Loucy (cell line): ENCODE measurements at regions not wholly inside any gene's neighbourhood (a gene's known extent, or its start where the extent isn't known, plus 50 kb on each side); places are given as distances from the start of the nearest gene placed in this dataset.

Experiments used
- H2AFZ ChIP-seq: fragments of 200-600 bp; sonication (generic); 2 replicates; pipeline ENCODE4 v1.6.0; 2016; ENCODE audit warnings: antibody characterized with exemption, mild to moderate bottlenecking, low read length, moderate library complexity
- H3F3A ChIP-seq: fragments of 200-600 bp; 2 replicates; pipeline ENCODE4 v1.6.0; 2016; ENCODE audit warnings: antibody characterized with exemption, low read depth, mild to moderate bottlenecking
- H3K27me3 ChIP-seq: fragments of 200-600 bp; sonication (generic); 2 replicates; pipeline ENCODE4 v1.6.1; 2014; ENCODE audit warnings: low read length, mild to moderate bottlenecking; ENCODE audit not compliant: insufficient read depth, poor library complexity, severe bottlenecking
- H3K36me3 ChIP-seq: fragments of 200-600 bp; sonication (generic); 2 replicates; pipeline ENCODE4 v1.6.1; 2016; ENCODE audit warnings: low read length; ENCODE audit not compliant: insufficient read depth
- H3K4me1 ChIP-seq: fragments of 200-600 bp; sonication (generic); 2 replicates; pipeline ENCODE4 v1.5.1; 2014; ENCODE audit warnings: low read length, mild to moderate bottlenecking; ENCODE audit not compliant: insufficient read depth, poor library complexity, severe bottlenecking
- H3K4me2 ChIP-seq: fragments of 200-600 bp; sonication (generic); 2 replicates; pipeline ENCODE4 v1.6.0; 2014; ENCODE audit warnings: antibody characterized with exemption, low read length, low read depth, mild to moderate bottlenecking; ENCODE audit not compliant: poor library complexity, severe bottlenecking
- H3K4me3 ChIP-seq: fragments of 200-600 bp; sonication (generic); 2 replicates; pipeline ENCODE4 v1.5.1; 2014; ENCODE audit warnings: low read length, mild to moderate bottlenecking, mixed read lengths; ENCODE audit not compliant: poor library complexity, severe bottlenecking
- H3K79me2 ChIP-seq: fragments of 200-600 bp; sonication (generic); 2 replicates; pipeline ENCODE4 v1.6.1; 2014; ENCODE audit warnings: low read length; ENCODE audit not compliant: insufficient read depth
- H3K9ac ChIP-seq: fragments of 200-600 bp; sonication (generic); 2 replicates; pipeline ENCODE4 v1.6.0; 2014; ENCODE audit warnings: mild to moderate bottlenecking, low read depth, low read length, moderate library complexity; ENCODE audit not compliant: poor library complexity, severe bottlenecking
- H3K9me2 ChIP-seq: fragments of 200-600 bp; sonication (generic); replicated peaks from 2 replicates; pipeline ENCODE4 v1.6.1; 2016; ENCODE audit warnings: low read depth, low read length, mixed read lengths
- H3K9me3 ChIP-seq: fragments of 200-600 bp; sonication (generic); 2 replicates; pipeline ENCODE4 v1.6.1; 2014; ENCODE audit warnings: mild to moderate bottlenecking, antibody characterized with exemption, low read length, low read depth; ENCODE audit not compliant: insufficient read depth
- H4K20me1 ChIP-seq: fragments of 200-600 bp; sonication (generic); 2 replicates; pipeline ENCODE4 v1.6.0; 2014; ENCODE audit warnings: antibody characterized with exemption, low read length, mild to moderate bottlenecking; ENCODE audit not compliant: insufficient read depth, poor library complexity, severe bottlenecking
- EZH2phosphoT487 ChIP-seq: fragments of 200-600 bp; IDR thresholded peaks from 2 replicates; pipeline ENCODE4 v1.6.1; 2018; ENCODE audit warnings: antibody characterized with exemption, mild to moderate bottlenecking, moderate library complexity, borderline replicate concordance
- TF ChIP-seq, protein P1 (sequence below): fragments of 200-600 bp; sonication (generic); conservative IDR thresholded peaks from 2 replicates; pipeline ENCODE4 v1.5.1; 2014; ENCODE audit warnings: mild to moderate bottlenecking, antibody characterized with exemption, low read length

GRCh38 chr16:8096211-8096610 is 494.1 kb downstream of the TMEM114 start:
- Histone ChIP-seq H3K9me2 (no peaks in the 10 kb centered on the region), H3K79me2 (no peaks in the 10 kb centered on the region), H3K4me2 (no peak overlapping the region), H2AFZ (no peak overlapping the region), H3K4me3 (no peak overlapping the region), H3K36me3 (no peaks in the 10 kb centered on the region), H3F3A (no peaks in the 10 kb centered on the region), H3K9ac (no peak overlapping the region), H3K27me3 (no peaks in the 10 kb centered on the region), H4K20me1 (no peaks in the 10 kb centered on the region), H3K4me1 (no peaks in the 10 kb centered on the region), H3K9me3 (no peaks in the 10 kb centered on the region)
- TF ChIP-seq, protein P1, sequence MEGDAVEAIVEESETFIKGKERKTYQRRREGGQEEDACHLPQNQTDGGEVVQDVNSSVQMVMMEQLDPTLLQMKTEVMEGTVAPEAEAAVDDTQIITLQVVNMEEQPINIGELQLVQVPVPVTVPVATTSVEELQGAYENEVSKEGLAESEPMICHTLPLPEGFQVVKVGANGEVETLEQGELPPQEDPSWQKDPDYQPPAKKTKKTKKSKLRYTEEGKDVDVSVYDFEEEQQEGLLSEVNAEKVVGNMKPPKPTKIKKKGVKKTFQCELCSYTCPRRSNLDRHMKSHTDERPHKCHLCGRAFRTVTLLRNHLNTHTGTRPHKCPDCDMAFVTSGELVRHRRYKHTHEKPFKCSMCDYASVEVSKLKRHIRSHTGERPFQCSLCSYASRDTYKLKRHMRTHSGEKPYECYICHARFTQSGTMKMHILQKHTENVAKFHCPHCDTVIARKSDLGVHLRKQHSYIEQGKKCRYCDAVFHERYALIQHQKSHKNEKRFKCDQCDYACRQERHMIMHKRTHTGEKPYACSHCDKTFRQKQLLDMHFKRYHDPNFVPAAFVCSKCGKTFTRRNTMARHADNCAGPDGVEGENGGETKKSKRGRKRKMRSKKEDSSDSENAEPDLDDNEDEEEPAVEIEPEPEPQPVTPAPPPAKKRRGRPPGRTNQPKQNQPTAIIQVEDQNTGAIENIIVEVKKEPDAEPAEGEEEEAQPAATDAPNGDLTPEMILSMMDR = no peak
- no peak for TF ChIP-seq EZH2phosphoT487

DNA sequence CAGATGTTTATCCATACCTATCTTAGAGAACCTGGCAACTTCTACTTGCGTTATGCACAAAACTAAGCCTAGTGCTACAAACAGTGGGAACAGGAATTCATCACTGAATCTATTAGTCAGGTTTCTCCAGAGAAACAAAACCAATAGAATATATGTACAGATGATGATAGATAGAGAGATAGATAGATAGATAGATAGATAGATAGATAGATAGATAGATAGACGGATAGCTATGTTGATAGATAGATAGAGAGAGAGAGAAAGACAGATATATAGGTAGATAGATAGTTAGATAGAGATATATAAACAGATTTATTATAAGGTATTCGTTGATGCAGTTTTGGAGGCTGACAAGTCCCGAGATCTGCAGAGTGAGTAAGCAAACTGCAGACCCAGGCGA is 495.6 kb downstream of the TMEM114 start:
- Histone ChIP-seq H3F3A (no peaks in the 10 kb centered on the region), H3K4me3 (no peak overlapping the region), H3K4me1 (no peaks in the 10 kb centered on the region), H3K4me2 (no peak overlapping the region), H2AFZ (no peak overlapping the region), H3K79me2 (no peaks in the 10 kb centered on the region), H4K20me1 (no peaks in the 10 kb centered on the region), H3K9me2 (no peaks in the 10 kb centered on the region), H3K36me3 (no peaks in the 10 kb centered on the region), H3K9me3 (no peaks in the 10 kb centered on the region), H3K9ac (no peak overlapping the region), H3K27me3 (no peaks in the 10 kb centered on the region)
- TF ChIP-seq, protein P1 = no peak

DNA sequence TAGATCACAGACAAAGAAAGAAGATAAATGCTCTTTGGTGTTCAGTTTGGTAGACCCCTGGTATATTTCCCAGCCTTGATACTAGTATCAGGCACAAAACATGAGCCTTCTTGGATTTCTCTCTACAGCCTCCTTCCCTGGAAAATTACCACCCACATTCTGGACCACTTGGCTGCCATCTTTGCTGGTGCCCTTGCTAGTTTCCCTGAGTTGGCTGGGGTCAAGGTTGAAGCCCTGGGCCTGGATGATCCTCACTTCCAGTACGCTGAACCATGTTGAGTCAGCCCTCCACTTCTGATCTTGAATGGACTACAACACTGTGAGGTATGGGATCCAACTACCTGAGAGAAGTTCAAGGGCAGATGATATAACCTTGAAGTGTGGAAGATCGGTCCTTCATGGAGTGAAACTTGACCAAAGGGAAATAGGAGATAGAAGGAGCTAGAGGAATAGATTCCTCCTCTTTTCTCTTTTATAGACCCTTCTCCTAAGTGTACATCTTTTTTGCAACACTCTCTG is 501.4 kb downstream of the TMEM114 start:
- Histone ChIP-seq H3K9ac (no peak overlapping the region), H3K4me1 (no peaks in the 10 kb centered on the region), H3K4me2 (no peak overlapping the region), H3K36me3 (no peaks in the 10 kb centered on the region), H3K79me2 (no peaks in the 10 kb centered on the region), H4K20me1 (no peaks in the 10 kb centered on the region), H2AFZ (no peak overlapping the region), H3K27me3 (no peaks in the 10 kb centered on the region), H3K9me3 (no peaks in the 10 kb centered on the region), H3K4me3 (no peak overlapping the region), H3K9me2 (no peaks in the 10 kb centered on the region), H3F3A (no peaks in the 10 kb centered on the region)
- TF ChIP-seq, protein P1 = no peak
- TF ChIP-seq EZH2phosphoT487 = no peak
